ENCODE measurements at regions not wholly inside any gene's neighbourhood (a gene's known extent, or its start where the extent isn't known, plus 50 kb on each side); places are given as distances from the start of the nearest gene placed in this dataset.

DNA sequence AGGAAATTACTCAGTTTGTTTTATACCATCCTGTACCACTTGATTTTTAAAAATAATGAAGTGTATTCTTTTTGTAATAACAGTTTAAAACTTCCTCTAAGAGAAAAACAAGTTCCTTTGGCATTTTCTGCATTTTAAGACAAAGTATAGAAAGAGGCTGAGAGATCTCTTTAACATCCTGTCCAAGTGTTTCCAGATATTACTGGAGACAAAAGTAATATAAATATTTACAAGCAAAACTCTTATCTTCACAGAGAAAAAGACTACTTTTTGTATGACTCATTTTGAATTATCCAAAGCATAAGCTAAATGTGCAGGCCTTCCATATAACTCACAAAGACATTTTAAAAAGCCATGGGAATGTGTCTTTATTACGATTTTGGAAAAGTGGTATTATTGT lies 221.1 kb downstream of the RDH14 start:
- Histone ChIP-seq H3K27ac (ENCODE audit: extremely low read depth, low read depth, low read length) (no peak overlapping the region), H3K36me3 (ENCODE audit: control insufficient read depth in 2 of 2, insufficient read depth in 1 of 2, low read length in 2 of 2) (no peaks in the 10 kb centered on the region), H3K9me3 (ENCODE audit: control insufficient read depth, insufficient read depth, low read depth, low read length) (no peaks in the 10 kb centered on the region), H3K4me1 (ENCODE audit: control insufficient read depth, insufficient read depth, low read length) (no peaks in the 10 kb centered on the region), H3K4me3 (ENCODE audit: low read depth, low read length) (no peak overlapping the region)
- no peak for TF ChIP-seq ZNF391 (tag by site-specific recombination; IDR thresholded peaks at IDR 0.05; ENCODE audit: borderline replicate concordance, low read depth)
- no peak for TF ChIP-seq ZNF169 (tag by site-specific recombination; IDR thresholded peaks at IDR 0.05)
- POLR2A ChIA-PET: no interaction called here
- CTCF ChIA-PET: no interaction called here

DNA sequence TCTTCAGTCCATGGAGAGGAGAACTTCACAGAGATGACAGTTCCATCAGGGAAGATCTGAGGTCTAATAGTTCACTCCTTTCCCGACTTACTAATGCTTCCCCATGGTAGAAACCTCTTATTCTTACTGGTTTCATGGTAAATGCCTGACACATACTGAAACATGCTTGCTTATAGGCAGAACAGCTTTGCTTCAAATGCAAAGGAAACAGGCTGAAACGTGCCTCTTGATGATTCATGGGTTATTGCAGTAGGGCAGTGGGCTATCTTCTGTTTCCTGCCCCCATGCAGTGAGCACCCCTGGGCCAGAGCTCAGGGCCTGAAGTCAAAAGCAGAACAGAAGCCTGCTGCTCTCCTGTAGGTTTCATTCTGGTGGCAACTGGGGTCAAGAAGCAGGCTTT lies 223.5 kb downstream of the RDH14 start:
- TF ChIP-seq FEZF1 (tag by site-specific recombination; IDR thresholded peaks at IDR 0.05) (no peak), SETDB1 (IDR thresholded peaks at IDR 0.05; ENCODE audit: insufficient read length, low read length) (no peak), ZSCAN23 (tag by site-specific recombination; IDR thresholded peaks at IDR 0.05) (no peak), ZNF16 (tag by site-specific recombination; IDR thresholded peaks at IDR 0.05; ENCODE audit: low read depth) (no peak), ZNF311 (tag by site-specific recombination; IDR thresholded peaks at IDR 0.05; ENCODE audit: borderline replicate concordance) (no peak), ZNF624 (tag by site-specific recombination; IDR thresholded peaks at IDR 0.05) (no peak), SCRT2 (tag by site-specific recombination; IDR thresholded peaks at IDR 0.05) (no peak), ZBTB7A (tag by site-specific recombination; IDR thresholded peaks at IDR 0.05; ENCODE audit: low read depth) (no peak), ZNF266 (tag by site-specific recombination; IDR thresholded peaks at IDR 0.05; ENCODE audit: low read depth) (no peak), ZNF776 (tag by site-specific recombination; IDR thresholded peaks at IDR 0.05; ENCODE audit: borderline replicate concordance) (no peak), KLF16 (tag by site-specific recombination; IDR thresholded peaks at IDR 0.05) (no peak), ZNF791 (tag by site-specific recombination; IDR thresholded peaks at IDR 0.05) (no peak)
- TF ChIP-seq, protein P1, sequence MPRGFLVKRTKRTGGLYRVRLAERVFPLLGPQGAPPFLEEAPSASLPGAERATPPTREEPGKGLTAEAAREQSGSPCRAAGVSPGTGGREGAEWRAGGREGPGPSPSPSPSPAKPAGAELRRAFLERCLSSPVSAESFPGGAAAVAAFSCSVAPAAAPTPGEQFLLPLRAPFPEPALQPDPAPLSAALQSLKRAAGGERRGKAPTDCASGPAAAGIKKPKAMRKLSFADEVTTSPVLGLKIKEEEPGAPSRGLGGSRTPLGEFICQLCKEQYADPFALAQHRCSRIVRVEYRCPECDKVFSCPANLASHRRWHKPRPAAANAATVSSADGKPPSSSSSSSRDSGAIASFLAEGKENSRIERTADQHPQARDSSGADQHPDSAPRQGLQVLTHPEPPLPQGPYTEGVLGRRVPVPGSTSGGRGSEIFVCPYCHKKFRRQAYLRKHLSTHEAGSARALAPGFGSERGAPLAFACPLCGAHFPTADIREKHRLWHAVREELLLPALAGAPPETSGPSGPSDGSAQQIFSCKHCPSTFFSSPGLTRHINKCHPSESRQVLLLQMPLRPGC (tag by site-specific recombination; IDR thresholded peaks at IDR 0.05): no peak
- TF ChIP-seq, protein P2, sequence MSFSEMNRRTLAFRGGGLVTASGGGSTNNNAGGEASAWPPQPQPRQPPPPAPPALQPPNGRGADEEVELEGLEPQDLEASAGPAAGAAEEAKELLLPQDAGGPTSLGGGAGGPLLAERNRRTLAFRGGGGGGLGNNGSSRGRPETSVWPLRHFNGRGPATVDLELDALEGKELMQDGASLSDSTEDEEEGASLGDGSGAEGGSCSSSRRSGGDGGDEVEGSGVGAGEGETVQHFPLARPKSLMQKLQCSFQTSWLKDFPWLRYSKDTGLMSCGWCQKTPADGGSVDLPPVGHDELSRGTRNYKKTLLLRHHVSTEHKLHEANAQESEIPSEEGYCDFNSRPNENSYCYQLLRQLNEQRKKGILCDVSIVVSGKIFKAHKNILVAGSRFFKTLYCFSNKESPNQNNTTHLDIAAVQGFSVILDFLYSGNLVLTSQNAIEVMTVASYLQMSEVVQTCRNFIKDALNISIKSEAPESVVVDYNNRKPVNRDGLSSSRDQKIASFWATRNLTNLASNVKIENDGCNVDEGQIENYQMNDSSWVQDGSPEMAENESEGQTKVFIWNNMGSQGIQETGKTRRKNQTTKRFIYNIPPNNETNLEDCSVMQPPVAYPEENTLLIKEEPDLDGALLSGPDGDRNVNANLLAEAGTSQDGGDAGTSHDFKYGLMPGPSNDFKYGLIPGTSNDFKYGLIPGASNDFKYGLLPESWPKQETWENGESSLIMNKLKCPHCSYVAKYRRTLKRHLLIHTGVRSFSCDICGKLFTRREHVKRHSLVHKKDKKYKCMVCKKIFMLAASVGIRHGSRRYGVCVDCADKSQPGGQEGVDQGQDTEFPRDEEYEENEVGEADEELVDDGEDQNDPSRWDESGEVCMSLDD (tag by site-specific recombination; IDR thresholded peaks at IDR 0.05): no peak
- TF ChIP-seq, protein P3, sequence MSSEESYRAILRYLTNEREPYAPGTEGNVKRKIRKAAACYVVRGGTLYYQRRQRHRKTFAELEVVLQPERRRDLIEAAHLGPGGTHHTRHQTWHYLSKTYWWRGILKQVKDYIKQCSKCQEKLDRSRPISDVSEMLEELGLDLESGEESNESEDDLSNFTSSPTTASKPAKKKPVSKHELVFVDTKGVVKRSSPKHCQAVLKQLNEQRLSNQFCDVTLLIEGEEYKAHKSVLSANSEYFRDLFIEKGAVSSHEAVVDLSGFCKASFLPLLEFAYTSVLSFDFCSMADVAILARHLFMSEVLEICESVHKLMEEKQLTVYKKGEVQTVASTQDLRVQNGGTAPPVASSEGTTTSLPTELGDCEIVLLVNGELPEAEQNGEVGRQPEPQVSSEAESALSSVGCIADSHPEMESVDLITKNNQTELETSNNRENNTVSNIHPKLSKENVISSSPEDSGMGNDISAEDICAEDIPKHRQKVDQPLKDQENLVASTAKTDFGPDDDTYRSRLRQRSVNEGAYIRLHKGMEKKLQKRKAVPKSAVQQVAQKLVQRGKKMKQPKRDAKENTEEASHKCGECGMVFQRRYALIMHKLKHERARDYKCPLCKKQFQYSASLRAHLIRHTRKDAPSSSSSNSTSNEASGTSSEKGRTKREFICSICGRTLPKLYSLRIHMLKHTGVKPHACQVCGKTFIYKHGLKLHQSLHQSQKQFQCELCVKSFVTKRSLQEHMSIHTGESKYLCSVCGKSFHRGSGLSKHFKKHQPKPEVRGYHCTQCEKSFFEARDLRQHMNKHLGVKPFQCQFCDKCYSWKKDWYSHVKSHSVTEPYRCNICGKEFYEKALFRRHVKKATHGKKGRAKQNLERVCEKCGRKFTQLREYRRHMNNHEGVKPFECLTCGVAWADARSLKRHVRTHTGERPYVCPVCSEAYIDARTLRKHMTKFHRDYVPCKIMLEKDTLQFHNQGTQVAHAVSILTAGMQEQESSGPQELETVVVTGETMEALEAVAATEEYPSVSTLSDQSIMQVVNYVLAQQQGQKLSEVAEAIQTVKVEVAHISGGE (tag by site-specific recombination; conservative IDR thresholded peaks at IDR 0.05; ENCODE audit: low read depth): no peak
- TF ChIP-seq, protein P4, sequence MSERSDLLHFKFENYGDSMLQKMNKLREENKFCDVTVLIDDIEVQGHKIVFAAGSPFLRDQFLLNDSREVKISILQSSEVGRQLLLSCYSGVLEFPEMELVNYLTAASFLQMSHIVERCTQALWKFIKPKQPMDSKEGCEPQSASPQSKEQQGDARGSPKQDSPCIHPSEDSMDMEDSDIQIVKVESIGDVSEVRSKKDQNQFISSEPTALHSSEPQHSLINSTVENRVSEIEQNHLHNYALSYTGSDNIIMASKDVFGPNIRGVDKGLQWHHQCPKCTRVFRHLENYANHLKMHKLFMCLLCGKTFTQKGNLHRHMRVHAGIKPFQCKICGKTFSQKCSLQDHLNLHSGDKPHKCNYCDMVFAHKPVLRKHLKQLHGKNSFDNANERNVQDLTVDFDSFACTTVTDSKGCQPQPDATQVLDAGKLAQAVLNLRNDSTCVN (tag by site-specific recombination; optimal IDR thresholded peaks at IDR 0.05): no peak
- TF ChIP-seq, protein P5, sequence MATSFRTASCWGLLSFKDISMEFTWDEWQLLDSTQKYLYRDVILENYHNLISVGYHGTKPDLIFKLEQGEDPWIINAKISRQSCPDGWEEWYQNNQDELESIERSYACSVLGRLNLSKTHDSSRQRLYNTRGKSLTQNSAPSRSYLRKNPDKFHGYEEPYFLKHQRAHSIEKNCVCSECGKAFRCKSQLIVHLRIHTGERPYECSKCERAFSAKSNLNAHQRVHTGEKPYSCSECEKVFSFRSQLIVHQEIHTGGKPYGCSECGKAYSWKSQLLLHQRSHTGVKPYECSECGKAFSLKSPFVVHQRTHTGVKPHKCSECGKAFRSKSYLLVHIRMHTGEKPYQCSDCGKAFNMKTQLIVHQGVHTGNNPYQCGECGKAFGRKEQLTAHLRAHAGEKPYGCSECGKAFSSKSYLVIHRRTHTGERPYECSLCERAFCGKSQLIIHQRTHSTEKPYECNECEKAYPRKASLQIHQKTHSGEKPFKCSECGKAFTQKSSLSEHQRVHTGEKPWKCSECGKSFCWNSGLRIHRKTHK (tag by site-specific recombination; IDR thresholded peaks at IDR 0.05): no peak
- no peaks in the 10 kb centered on the region for H3K36me3 ChIP-seq (ENCODE audit: control insufficient read depth in 2 of 2, insufficient read depth in 1 of 2, low read length in 2 of 2)
- H3K27ac ChIP-seq (ENCODE audit: extremely low read depth, low read depth, low read length): no peak overlapping the region
- no peaks in the 10 kb centered on the region for H3K4me1 ChIP-seq (ENCODE audit: control insufficient read depth, insufficient read depth, low read length)
- ChIA-PET CTCF (no interaction called here), POLR2A (no interaction called here)
- H3K9me3 ChIP-seq (ENCODE audit: control insufficient read depth, insufficient read depth, low read depth, low read length): no peaks in the 10 kb centered on the region
- H3K4me3 ChIP-seq (ENCODE audit: low read depth, low read length): no peak overlapping the region

Measured in HEK293 (cell line).